ENCODE measurements at regions not wholly inside any gene's neighbourhood (a gene's known extent, or its start where the extent isn't known, plus 50 kb on each side); places are given as distances from the start of the nearest gene placed in this dataset.

- TF ChIP-seq, protein P1, sequence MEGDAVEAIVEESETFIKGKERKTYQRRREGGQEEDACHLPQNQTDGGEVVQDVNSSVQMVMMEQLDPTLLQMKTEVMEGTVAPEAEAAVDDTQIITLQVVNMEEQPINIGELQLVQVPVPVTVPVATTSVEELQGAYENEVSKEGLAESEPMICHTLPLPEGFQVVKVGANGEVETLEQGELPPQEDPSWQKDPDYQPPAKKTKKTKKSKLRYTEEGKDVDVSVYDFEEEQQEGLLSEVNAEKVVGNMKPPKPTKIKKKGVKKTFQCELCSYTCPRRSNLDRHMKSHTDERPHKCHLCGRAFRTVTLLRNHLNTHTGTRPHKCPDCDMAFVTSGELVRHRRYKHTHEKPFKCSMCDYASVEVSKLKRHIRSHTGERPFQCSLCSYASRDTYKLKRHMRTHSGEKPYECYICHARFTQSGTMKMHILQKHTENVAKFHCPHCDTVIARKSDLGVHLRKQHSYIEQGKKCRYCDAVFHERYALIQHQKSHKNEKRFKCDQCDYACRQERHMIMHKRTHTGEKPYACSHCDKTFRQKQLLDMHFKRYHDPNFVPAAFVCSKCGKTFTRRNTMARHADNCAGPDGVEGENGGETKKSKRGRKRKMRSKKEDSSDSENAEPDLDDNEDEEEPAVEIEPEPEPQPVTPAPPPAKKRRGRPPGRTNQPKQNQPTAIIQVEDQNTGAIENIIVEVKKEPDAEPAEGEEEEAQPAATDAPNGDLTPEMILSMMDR (conservative IDR thresholded peaks at IDR 0.05; ENCODE audit: low read depth in 2 of 2): no peak
- TF ChIP-seq REST (IDR thresholded peaks at IDR 0.05; ENCODE audit: unreplicated experiment): no peak
- no peak for TF ChIP-seq EZH2 (IDR thresholded peaks at IDR 0.05; ENCODE audit: low read depth, unreplicated experiment)
- TF ChIP-seq JUNB (IDR thresholded peaks at IDR 0.05; ENCODE audit: unreplicated experiment): no peak
- no peak for TF ChIP-seq POLR2AphosphoS5 (IDR thresholded peaks at IDR 0.05; ENCODE audit: low read depth)
- no peak for TF ChIP-seq CREB1 (CRISPR knock-in tag; IDR thresholded peaks at IDR 0.05; ENCODE audit: low read depth)
- TF ChIP-seq EZH2phosphoT487 (IDR thresholded peaks at IDR 0.05; ENCODE audit: unreplicated experiment): no peak
- TF ChIP-seq, protein P2, sequence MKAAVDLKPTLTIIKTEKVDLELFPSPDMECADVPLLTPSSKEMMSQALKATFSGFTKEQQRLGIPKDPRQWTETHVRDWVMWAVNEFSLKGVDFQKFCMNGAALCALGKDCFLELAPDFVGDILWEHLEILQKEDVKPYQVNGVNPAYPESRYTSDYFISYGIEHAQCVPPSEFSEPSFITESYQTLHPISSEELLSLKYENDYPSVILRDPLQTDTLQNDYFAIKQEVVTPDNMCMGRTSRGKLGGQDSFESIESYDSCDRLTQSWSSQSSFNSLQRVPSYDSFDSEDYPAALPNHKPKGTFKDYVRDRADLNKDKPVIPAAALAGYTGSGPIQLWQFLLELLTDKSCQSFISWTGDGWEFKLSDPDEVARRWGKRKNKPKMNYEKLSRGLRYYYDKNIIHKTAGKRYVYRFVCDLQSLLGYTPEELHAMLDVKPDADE (IDR thresholded peaks at IDR 0.05): no peak
- TF ChIP-seq STAT1 (IDR thresholded peaks at IDR 0.05; ENCODE audit: unreplicated experiment): no peak
- no peak for TF ChIP-seq ZNF331 (CRISPR knock-in tag; IDR thresholded peaks at IDR 0.05; ENCODE audit: low read depth)
- no peak for TF ChIP-seq ZNF114 (CRISPR knock-in tag; IDR thresholded peaks at IDR 0.05)
- TF ChIP-seq NANOG (IDR thresholded peaks at IDR 0.05; ENCODE audit: borderline replicate concordance): no peak
Observed at GRCh38 chr11:11724994-11725393, 103.2 kb upstream of the GALNT18 start.
